NCI-H526 treated with DMSO at 0.1 percent for 48 hours (cell line): ENCODE measurements at regions not wholly inside any gene's neighbourhood (a gene's known extent, or its start where the extent isn't known, plus 50 kb on each side); places are given as distances from the start of the nearest gene placed in this dataset.
"Not testable (repeated sequence)": the region's sequence is repeated elsewhere in the genome, so short reads cannot be mapped to it uniquely, and the experiment has no call there.

Source experiments
- DNase-seq: peaks from one replicate; lab custom pipeline; 2025; lab: John Stamatoyannopoulos, UW

DNA sequence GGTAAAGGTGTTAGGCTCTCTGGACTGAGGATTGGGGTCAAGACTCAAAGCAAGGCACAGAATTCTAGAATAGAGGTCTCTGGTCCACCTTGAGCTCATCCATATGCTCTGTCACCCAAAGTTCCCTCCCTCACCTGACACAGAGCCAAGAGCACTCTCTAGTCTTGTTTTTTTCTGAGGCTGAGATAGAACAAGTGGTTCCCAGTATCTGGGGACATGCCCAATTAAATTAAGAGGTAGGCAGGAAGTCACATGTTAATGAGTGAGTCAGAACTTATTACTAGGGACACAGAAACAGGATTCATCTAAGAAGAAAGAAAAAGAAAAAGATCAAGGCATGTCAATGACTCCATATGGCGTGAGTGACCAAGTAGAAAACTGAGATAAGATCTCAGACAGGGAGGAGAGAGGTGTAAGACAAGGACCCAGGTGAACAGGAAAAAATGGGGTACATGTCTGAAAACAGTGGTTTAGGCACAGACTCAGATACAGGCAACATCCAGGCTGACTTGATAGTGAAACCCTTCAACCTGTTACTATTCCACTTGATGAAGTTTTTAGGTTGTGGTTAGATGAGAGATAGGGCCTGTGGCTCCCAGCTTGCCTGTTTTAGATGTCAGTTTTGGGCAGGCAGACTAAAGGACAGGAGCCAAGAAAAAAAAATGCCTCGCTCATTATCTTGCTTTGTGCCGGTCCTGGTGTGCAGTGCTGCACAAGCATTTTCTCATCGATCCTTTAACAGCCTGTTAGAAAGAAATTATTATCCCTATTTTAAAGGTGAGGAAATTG is 609.9 kb downstream of the CCSER2 start:
- no peak for DNase-seq

DNA sequence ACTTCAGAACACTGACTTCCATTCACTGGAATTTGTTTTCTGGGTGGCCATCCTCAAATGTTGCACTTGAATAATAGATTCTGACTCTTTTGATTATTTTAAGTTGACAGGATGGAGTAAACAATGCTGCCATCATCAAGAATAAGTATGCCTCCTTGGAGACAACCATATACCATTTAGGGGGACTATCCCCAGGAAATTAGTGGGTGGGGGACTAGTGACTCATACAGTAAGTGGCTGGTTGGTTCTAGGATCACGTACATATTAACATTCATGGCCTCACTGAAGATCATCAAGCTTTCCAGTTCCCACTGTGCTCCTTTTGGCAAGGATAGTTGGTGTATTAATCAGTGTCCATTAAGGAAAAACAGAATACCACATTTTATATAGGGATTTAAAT is 615.2 kb downstream of the CCSER2 start:
- no peak for DNase-seq

DNA sequence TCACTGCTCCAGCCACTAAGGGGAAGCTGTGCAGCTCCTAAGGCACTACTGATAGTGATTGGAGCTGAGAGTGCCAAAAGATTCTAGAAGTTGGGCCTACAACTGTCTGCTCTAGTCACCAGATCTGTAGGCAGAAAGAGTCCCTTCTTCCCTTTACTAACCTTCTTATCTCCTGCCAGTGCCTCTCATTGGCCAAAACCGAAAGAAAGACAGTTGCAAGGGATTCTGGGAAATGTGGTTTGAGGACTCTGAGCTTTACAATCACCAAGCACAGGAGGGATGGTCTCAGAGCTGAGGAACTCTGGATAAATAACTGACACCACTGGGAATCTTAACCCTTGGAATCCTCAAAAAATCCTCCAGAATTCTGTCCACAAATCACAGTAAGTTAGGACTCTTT is 615.8 kb downstream of the CCSER2 start:
- no peak for DNase-seq

DNA sequence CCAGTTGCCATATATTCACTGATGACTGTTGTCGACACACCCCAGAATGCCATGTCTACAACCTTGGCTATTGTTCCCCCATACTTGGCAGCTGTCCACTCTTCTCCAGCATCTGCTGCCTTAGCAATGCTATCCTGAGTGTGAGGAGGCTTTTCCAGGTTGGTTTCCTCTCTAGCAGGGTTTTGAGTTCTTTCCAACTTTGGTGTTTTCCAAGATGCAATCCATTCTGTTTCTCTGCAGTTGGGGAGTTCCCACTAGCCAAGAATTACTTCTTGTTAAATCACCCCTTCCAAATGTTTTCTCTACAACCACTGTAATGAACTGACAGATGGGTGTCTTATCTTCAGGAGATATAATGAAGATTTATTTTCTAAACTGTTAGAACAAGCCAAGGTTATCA is 617.4 kb downstream of the CCSER2 start:
- no peak for DNase-seq

DNA sequence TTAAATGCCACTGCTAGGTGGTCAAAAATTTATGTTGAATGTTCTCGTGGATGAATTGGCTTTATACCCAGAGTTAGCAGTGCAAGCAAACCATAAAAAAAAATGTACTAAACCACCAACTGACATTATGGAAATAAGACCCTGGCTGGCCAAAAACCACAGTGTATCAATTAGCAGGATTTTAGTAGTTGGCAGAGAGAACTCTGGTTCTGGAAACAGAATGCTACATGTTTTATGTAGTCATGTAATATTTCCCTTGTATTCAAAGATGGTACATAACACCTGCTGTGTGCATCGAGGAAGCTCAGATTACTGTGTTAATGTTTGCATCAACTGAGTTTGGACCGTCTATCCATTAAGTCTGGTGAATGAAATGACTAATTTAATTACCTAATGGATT is 618.5 kb downstream of the CCSER2 start:
- peak; percentile 95 for DNase-seq

DNA sequence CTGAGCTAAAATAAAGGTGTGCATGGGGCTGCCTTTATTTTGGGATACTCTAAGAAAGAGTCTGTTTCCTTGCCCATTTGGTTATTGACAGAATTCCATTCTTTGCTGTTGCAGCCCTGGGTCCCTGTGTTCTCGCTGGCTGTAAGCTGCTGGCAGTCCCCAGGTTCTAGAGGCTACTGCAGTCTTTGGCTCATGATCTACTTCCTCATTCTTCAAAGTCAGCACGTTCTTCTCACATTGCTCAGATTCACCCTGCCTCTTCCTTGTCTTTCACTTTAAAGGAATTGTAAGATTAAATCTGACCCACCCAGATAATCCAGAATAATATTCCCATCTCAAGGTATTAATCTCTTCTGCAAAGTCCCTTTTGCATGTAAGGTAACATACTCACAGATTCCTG is 620.3 kb downstream of the CCSER2 start:
- no peak for DNase-seq

DNA sequence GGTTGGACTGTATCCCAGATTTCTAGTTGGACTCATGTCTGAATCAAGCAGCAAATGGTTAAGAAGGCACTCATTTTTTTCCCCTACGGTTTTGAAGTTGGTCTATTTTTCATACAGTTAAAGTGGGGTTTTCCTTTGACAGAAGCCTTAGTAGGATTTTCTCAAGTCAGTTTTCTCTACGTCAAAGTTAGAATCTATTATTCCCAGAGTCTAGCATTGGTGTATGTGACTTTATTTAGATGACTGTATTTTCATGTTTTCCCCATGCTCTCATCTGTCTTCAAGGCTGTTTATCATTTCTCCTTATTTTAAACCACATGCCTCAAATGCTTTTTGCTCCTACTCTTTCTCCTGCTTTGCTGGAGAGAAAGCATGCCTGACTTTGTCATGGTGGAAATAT is 623.2 kb downstream of the CCSER2 start:
- DNase-seq = no peak

DNA sequence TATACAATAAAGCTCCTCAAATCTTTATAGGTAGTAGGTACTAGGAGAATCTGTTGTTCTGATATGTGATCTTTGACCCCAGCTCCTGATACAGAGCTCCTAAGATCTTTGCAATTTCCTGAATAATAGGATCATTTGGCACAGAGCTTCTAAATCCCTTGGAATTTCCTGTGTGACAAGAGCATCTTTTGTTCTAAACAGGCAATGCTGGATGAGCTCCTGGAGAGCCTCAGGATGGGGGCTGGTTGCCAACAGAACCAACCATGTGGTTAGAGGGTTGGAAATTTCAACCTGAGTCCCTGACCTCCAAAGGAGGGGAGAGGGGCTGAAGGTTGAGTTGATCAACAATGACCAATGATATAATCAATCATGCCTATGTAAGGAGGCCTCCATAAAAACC is 629.0 kb downstream of the CCSER2 start:
- DNase-seq = no peak

DNA sequence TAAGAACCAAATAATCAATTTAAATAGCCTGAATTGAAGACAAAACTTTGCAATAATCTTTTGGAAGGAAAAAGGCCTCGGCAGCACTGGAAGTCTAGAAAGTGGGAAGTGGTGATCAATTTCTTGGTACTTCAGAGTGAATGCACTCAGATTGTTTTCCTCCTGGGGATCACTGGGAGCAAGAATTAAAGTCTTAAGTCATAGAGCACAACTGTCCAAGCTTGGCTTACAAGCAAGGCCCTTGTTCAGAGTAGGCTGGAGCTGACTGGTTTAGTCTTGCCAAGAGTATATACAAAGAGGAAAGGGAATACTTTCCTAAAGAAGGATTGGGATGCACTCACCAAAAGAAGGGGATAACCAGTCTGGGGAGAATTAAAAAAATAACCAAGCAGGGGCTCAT is 637.1 kb downstream of the CCSER2 start:
- no peak for DNase-seq

DNA sequence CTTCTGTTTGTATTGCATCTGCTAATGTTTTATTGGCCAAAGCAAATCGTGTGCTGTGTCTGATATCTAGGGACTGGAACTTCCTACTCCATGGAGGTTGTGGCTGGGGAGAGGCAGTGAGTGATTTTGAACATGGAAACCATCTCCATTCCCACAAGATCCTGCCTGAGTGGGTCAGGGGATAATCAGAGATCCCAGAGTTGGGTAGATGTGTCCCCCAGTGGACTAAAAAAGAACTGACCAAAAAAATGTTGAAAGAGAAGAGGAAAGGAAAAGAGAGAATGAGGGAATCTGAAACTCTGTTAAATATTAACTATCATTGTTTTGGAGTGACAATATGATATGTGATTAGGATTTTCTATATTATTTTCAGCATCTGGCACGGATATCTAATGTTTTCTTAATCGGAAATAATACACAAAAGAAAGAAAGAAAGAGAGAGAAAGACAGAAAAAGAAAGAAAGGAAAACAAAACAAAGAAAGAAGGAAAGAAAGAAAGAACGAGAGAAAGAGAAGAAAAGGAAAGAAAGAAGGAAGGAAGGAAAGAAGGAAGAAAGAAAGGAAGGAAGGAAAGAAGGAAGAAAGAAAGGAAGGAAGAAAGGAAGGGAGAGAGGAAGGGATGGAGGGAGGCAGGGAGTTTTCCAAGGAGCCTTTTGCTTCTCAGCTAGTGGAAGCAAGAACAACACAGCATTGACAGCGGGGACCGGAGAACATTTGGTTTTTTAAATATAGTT is 638.5 kb downstream of the CCSER2 start:
- no peak for DNase-seq

DNA sequence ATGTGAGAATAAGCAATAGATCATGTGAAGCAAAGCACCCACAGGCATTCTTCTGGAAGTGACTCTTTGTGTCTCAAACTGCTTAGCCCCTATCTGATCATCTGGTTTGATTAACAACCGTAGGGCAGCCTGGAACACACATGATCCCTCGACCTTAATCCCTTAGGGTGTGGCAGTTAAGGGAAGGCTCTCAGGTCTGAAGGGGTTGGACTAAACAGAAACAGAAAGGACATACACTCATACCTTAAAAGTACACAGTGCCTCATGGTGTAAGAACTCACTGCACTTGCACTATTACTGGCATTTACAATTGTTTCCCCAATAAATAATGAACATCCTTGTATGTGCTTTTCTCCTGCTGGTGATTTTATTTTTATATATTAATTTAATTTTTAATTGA is 640.9 kb downstream of the CCSER2 start:
- DNase-seq = not testable (repeated sequence)

DNA sequence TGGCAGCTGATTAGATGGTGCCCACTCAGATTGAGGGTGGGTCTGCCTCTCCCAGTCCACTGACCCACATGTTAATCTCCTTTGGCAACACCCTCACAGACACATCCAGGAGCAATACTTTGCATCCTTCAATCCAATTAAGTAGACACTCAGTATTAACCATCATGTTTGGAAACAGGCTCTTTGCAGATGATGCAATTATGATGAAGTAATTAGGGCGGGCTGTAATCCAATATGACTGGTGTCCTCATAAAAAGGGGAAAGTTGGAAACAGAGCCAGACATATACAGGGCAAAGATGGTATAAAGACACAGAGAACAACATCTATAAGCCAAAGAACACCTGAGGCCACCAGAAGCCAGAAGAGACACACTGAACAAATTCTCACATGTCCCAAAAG is 658.6 kb downstream of the CCSER2 start:
- no peak for DNase-seq

DNA sequence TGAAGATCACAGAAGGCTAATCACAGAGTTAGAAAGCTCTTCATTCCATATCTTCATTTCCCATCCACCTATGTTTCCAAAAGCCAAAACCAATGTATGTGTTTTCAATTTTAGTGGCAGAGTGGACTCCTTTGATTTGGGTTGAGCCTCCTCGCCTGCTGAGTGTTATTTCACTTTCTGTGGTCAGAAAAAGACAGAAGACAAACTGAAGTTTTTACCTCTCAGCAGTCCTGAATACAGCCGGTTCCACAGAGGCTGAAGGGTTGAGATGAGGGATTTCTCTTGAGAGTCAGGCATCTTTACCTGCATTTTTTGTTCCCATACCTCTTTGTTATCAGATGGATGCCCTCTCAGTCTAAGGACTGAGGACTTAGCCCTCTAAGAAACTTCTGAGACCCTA is 659.6 kb downstream of the CCSER2 start:
- no peak for DNase-seq

DNA sequence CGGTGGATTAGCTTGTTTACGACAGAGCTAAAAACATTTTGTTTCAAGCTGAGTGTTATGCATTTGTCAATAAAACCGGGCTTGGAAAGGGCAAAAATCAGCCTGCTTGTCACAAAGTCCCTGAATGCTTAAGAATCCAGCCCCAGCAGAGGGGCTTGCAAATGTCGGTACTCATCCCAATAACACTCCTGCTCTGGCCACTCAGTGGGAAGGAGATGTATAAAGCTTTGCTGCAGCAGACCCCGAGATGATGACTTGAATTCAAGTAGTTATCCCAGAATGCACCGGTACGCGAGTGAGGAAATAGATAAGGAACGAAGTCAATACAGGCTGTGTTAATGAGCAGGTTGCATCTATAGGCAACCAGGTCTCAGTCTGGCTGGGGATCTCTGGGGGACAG is 662.3 kb downstream of the CCSER2 start:
- no peak for DNase-seq

DNA sequence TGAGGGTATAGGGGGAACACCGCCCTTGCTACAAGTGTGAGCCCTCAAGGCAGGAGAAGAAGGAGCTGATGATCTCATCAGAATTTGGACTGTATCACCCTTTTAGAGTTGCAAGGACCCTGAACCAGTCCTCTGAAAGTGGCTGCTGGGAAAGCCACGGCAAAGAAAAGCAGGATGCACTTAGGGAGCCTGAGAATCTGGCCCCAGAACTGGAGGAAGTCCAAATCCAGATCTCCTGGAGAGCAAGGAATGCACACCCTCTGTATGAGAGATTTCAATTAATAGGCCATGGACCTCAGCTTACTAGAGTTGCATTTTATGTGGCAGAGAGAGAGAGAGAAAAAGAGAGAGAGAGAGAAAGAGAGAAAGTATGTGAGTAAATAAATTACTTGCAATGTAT is 662.9 kb downstream of the CCSER2 start:
- no peak for DNase-seq

DNA sequence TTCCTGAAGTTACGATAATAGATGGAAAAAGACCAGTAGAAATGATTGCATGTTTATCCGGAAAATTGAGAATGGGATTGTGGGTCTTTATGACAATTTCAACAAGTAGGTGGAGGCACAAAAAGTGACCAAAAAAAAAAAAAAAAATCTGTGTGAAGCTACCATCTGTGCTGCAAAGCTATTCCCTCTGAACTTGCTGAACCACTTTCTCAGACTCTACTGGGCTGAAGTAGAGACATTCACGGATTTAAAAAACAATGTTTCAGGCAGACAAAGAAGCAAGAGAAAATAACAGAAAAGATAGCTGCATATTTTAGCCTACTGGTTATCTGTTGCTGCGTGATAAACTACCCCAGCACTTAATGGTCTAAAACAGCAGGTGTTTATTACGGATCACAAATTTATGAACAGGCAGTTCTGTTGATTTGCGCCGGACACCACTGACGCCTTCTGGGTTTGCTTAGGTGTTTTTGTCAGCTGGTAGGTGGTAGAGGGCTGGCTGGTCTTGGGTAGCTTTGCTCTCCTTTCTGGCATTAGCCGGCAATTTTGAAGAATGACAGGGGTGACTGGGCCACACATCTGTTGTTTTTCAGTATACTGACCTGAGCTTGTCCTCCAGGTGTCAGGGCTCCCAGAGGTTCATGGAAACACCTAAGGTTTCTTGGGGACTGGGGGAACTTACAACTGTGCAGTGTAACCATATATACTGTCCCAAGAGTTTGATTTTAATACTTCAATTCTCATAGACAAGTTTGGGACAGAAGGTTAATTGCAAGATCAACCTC is 665.1 kb downstream of the CCSER2 start:
- no peak for DNase-seq

DNA sequence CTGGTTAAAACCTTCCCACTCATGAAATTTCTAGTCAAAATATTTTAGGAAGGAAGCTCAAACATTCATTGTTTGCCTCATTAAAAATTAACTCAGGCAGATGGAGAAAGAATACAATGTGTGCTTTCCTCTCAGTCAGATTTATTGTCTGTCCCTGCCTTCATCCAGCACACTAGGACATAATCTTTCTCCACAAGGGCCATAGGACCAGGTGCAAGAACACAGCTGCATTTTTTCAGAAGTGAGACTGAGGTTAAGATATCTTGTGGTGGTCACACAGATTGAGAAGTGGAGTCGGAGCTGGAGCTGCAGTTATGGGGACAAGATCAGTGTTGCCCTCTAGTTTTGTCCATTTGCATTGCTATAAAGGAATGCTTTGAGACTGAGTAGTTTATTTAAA is 666.3 kb downstream of the CCSER2 start:
- no peak for DNase-seq

DNA sequence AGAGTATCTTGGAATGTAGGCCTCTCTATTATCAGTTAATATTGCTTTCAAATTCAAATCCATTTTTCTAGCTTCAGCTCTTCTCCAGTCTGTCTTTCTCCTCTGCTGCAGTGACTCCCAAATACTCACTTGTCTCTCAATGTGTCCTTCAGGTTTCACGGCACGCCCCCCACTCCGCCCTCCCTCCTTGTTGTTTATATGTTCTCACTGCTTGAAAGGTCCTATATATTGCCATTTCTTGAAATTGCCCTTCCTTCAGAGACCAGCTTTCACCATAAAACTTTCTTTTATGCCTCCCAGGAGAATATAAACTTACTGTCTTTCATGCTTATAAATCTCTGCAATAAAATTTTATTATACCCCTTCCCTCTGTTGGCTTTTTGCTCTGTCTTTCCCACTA is 668.2 kb downstream of the CCSER2 start:
- no peak for DNase-seq

DNA sequence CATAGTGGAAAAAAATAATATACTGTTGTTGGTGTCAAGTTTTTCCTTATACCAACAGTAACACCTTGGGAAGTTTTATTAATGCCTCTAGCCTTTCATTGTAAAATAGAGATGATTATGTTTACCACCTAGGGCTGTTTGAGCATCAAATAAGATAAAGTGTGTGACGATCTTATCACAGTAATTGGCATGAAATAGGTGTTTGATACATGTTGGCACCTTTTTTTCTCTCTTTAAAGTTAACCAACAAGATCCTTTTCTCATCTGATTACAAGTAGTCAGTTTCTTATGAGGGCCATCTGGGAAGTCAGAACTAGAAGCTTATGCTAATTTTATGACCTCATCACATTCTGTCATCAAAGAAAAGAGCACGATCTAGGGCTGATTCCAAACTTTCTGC is 669.5 kb downstream of the CCSER2 start:
- DNase-seq = no peak

DNA sequence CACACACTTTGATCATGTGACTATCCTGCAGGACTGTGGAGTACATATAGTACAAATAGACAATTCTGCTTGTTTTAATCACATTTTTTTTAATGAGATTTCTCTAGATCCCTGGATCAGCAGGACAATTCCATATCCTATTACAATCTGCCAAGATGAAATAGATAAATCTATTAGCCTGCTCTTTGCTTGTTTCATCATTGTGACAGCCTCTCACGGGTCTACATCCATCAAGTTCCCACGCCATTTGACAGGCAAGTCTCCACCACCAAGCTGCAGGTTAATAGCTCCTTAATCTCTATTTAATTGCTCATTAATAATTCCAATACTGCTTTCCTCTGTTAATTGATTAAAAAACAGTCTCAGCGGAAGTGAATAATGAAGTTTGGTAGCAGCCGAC is 671.5 kb downstream of the CCSER2 start:
- no peak for DNase-seq

DNA sequence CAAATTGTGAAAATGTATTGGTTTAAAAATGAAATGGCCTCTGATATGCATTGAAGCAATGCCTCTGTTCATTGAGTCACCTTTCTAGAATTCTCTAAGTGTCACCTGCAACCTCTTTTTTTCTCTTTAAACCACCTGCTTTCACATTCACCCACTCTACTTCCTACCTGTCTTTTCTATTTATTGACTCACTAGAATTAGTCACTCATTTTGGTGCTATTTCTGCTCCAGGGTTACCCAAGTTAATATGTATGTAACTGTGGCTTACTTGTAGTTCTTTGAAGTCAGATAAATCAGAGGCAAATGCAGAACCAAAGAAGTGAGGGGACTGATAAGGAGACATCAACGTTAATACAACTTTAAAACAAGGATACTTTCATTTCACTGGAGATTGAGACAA is 674.7 kb downstream of the CCSER2 start:
- DNase-seq = no peak

DNA sequence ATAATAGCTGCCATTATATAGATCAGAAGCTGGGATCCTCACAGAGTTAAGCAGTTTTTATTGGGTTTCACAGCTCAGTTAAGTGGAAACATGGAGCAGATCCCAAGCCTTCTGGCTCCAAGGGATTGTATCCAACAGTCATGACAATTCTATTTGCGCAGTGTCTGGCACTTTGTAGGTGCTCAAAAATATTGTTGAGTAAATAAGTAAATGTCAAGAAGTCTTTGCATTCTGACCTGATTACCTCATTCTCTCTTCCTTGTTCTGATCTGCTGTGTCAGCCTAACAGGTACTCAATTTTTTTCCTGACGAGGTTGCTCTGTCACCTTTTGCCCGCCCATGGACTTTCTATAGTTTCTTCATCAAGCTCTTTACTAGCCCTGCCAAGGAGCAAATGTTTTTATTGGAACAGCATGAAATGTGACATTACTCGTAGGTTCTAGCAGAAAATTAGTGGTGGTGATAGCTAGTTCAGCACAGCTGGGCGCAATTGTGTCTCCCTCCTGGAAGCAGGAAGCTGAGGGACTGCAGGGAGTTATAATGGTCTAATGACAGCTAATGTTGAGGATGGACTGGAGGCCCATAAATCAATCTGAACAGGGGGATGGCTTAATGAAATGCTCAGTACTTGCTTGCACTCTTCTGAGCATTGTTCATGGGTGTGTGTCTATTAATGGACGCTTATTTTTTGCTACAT is 680.2 kb downstream of the CCSER2 start:
- DNase-seq = no peak
